SH-SY5Y (cell line): ENCODE measurements at regions not wholly inside any gene's neighbourhood (a gene's known extent, or its start where the extent isn't known, plus 50 kb on each side); places are given as distances from the start of the nearest gene placed in this dataset.

Experiments used
- GATA2 ChIP-seq: IDR thresholded peaks from 2 replicates; pipeline ENCODE4 v1.6.1; 2011; ENCODE audit warnings: mild to moderate bottlenecking, low read depth, low read length
- GATA3 ChIP-seq: IDR thresholded peaks from 2 replicates; pipeline ENCODE4 v1.6.1; 2011; ENCODE audit warnings: low read depth, mild to moderate bottlenecking, low read length, moderate library complexity

- TF ChIP-seq GATA2 (no peak), GATA3 (no peak)
Observed at GRCh38 chr20:40156600-40157317, 532.3 kb downstream of the MAFB start.
